Neural crest cell (in vitro differentiated cells): ENCODE measurements at regions not wholly inside any gene's neighbourhood (a gene's known extent, or its start where the extent isn't known, plus 50 kb on each side); places are given as distances from the start of the nearest gene placed in this dataset.

Source experiments
- DNase-seq: peaks from one replicate; pipeline ENCODE4 v3.0.0; 2021; ENCODE audit warnings: low read depth, mixed read lengths, low spot score
- H3K27ac Mint-ChIP-seq: one replicate; pipeline ENCODE4 v1.8.0; 2021; ENCODE audit warnings: mild to moderate bottlenecking, mixed read lengths; ENCODE audit not compliant: unreplicated experiment
- H3K27me3 Mint-ChIP-seq: 2 replicates; pipeline ENCODE4 v1.8.0; 2021; ENCODE audit warnings: low read depth, mild to moderate bottlenecking, mixed read lengths
- H3K36me3 Mint-ChIP-seq: 2 replicates; pipeline ENCODE4 v1.8.0; 2021; ENCODE audit warnings: low read depth, mild to moderate bottlenecking, mixed read lengths
- H3K4me1 Mint-ChIP-seq: 2 replicates; pipeline ENCODE4 v1.8.0; 2021; ENCODE audit warnings: mixed read lengths
- H3K4me3 Mint-ChIP-seq: one replicate; pipeline ENCODE4 v1.8.0; 2021; ENCODE audit warnings: mild to moderate bottlenecking, mixed read lengths
- H3K9me3 Mint-ChIP-seq: 2 replicates; pipeline ENCODE4 v1.8.0; 2021; ENCODE audit warnings: mixed read lengths
- TF ChIP-seq, protein P1 (sequence below): fragments of 200-600 bp; sonication (generic); conservative IDR thresholded peaks from 2 replicates; pipeline ENCODE4 v1.5.0; 2021; ENCODE audit warnings: antibody characterized with exemption, mild to moderate bottlenecking

DNA sequence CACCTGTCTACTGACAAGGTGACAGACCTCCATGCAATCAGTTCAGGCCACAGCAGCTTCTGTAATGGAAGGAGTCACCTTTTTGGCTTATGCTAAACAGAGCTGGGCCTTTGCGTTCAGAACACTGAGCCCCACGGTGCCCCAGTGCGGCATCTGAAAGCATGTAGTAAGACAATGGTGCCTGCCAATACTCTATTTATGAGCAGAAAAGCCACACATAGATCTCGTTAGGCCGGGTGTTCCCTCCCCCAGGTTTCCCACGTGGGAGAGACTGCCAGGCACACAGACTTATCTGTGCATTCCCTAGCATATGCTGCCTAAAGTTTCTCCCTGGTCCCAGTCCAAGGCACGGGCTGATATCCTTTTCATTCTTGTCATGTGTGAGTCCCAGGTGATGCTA lies 150.9 kb downstream of the ACTR3 start:
- H3K4me3 Mint-ChIP-seq: no peak overlapping the region
- H3K4me1 Mint-ChIP-seq: no peaks in the 10 kb centered on the region
- TF ChIP-seq, protein P1, sequence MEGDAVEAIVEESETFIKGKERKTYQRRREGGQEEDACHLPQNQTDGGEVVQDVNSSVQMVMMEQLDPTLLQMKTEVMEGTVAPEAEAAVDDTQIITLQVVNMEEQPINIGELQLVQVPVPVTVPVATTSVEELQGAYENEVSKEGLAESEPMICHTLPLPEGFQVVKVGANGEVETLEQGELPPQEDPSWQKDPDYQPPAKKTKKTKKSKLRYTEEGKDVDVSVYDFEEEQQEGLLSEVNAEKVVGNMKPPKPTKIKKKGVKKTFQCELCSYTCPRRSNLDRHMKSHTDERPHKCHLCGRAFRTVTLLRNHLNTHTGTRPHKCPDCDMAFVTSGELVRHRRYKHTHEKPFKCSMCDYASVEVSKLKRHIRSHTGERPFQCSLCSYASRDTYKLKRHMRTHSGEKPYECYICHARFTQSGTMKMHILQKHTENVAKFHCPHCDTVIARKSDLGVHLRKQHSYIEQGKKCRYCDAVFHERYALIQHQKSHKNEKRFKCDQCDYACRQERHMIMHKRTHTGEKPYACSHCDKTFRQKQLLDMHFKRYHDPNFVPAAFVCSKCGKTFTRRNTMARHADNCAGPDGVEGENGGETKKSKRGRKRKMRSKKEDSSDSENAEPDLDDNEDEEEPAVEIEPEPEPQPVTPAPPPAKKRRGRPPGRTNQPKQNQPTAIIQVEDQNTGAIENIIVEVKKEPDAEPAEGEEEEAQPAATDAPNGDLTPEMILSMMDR: no peak
- no peaks in the 10 kb centered on the region for H3K9me3 Mint-ChIP-seq
- no peaks in the 10 kb centered on the region for H3K36me3 Mint-ChIP-seq
- no peak overlapping the region for H3K27ac Mint-ChIP-seq
- no peak for DNase-seq
- no peaks in the 10 kb centered on the region for H3K27me3 Mint-ChIP-seq

DNA sequence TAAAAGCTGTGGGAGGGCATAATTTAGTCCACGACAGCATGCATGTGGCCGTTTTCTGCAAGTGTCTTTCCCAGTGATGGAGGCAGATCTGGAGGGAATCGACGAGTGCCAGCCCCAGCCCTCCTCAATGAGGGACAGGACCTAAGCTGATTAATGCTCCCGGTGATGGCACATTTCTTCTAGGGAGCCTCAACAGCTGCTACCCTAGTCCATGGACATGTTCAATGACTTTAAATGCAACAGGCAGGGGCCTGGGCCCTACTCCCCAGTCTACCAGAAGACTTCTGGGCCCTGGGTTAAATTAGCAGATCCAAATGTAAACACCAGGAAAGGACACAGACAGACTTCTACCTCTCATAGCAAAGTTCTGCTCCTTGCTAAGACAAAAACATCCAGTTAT lies 155.1 kb downstream of the ACTR3 start:
- no peak for DNase-seq
- no peak overlapping the region for H3K4me3 Mint-ChIP-seq
- H3K27ac Mint-ChIP-seq: no peak overlapping the region
- TF ChIP-seq, protein P1: no peak
- H3K36me3 Mint-ChIP-seq: no peaks in the 10 kb centered on the region
- no peaks in the 10 kb centered on the region for H3K9me3 Mint-ChIP-seq
- H3K27me3 Mint-ChIP-seq: no peaks in the 10 kb centered on the region
- no peaks in the 10 kb centered on the region for H3K4me1 Mint-ChIP-seq

- Mint-ChIP-seq H3K36me3 (no peaks in the 10 kb centered on the region), H3K27me3 (no peaks in the 10 kb centered on the region), H3K4me1 (no peaks in the 10 kb centered on the region), H3K9me3 (no peaks in the 10 kb centered on the region), H3K4me3 (no peak overlapping the region), H3K27ac (no peak overlapping the region)
- TF ChIP-seq, protein P1: no peak
- DNase-seq: no peak
These were observed 156.5 kb downstream of the ACTR3 start for GRCh38 chr2:114046373-114046772.

GRCh38 chr2:114046866-114047435 lies 157.1 kb downstream of the ACTR3 start:
- Mint-ChIP-seq H3K9me3 (no peaks in the 10 kb centered on the region), H3K4me1 (no peaks in the 10 kb centered on the region), H3K36me3 (no peaks in the 10 kb centered on the region), H3K4me3 (no peak overlapping the region), H3K27ac (no peak overlapping the region), H3K27me3 (no peaks in the 10 kb centered on the region)
- TF ChIP-seq, protein P1: no peak
- no peak for DNase-seq

- H3K36me3 Mint-ChIP-seq: no peaks in the 10 kb centered on the region
- DNase-seq: no peak
- H3K4me3 Mint-ChIP-seq: no peak overlapping the region
- peaks cover 12% of the 10 kb centered on the region for H3K27me3 Mint-ChIP-seq
- TF ChIP-seq, protein P1: no peak
- no peaks in the 10 kb centered on the region for H3K9me3 Mint-ChIP-seq
- H3K27ac Mint-ChIP-seq: no peak overlapping the region
- no peaks in the 10 kb centered on the region for H3K4me1 Mint-ChIP-seq
These were observed 159.4 kb downstream of the ACTR3 start for GRCh38 chr2:114049280-114049679.
